ENCODE measurements at regions not wholly inside any gene's neighbourhood (a gene's known extent, or its start where the extent isn't known, plus 50 kb on each side); places are given as distances from the start of the nearest gene placed in this dataset.

- no peak for DNase-seq
Observed at GRCh38 chr10:52463826-52464225, 149.7 kb downstream of the DKK1 start.

More at GRCh38 chr10:52463826-52464225, 149.7 kb downstream of the DKK1 start:
- no peak overlapping the region for H2BK15ac ChIP-seq (ENCODE audit: low read depth, low read length)
- no peak overlapping the region for H2BK5ac ChIP-seq (ENCODE audit: insufficient read length, low read length)
- no peaks in the 10 kb centered on the region for H3K79me1 ChIP-seq (ENCODE audit: insufficient read depth, low read depth, low read length, poor library complexity, severe bottlenecking)
- Mint-ChIP-seq H3K36me3 (ENCODE audit: insufficient read depth in 1 of 3, low read depth in 3 of 3) (0 out of 7 replicates have a peak, but pooled peaks cover 0 to 2% (median 0%) of the 10 kb centered on the region in 3 experiments), H3K4me1 (peaks cover 9 to 13% of the 10 kb centered on the region in 2 experiments; a peak in 3 of 4 replicates), H3K27ac (peak overlapping the region in 1 of 3 experiments; percentile 54; a peak in 1 of 7 replicates), H3K9me3 (peaks cover 0 to 2% of the 10 kb centered on the region in 2 experiments; a peak in 1 of 5 replicates), H3K27me3 (ENCODE audit: low read depth) (no peaks in the 10 kb centered on the region), H3K4me3 (no peak overlapping the region)
- no peak overlapping the region for H3K27ac ChIP-seq (ENCODE audit: insufficient read length, low read depth, low read length)
- H2BK20ac ChIP-seq (ENCODE audit: low read depth, low read length, poor library complexity, severe bottlenecking) = no peak overlapping the region
- H3K23ac ChIP-seq (ENCODE audit: insufficient read length, low read depth, low read length) = no peak overlapping the region
- no peak overlapping the region for H3K9ac ChIP-seq (ENCODE audit: extremely low read depth, insufficient read length, low read length)
- no peaks in the 10 kb centered on the region for H3K4me1 ChIP-seq (ENCODE audit: insufficient read depth, low read length)
- H3K4ac ChIP-seq (ENCODE audit: low read depth, low read length) = no peak overlapping the region
- no peak overlapping the region for H2BK12ac ChIP-seq (ENCODE audit: insufficient read length, low read depth, low read length)
- no peak overlapping the region for H3T11ph ChIP-seq (ENCODE audit: low read length)
- no peak overlapping the region for H4K91ac ChIP-seq (ENCODE audit: insufficient read length, low read depth, low read length)
- no peak overlapping the region for H2BK120ac ChIP-seq (ENCODE audit: low read depth, low read length, poor library complexity, severe bottlenecking)
- no peak overlapping the region for H2AFZ ChIP-seq (ENCODE audit: low read length)
- no CpG with 5 or more reads among the region's 1 CpG for WGBS (ENCODE audit: extremely low coverage, insufficient read length, low lambda C conversion rate)
- H3K27me3 ChIP-seq (ENCODE audit: insufficient read depth, low read length) = no peaks in the 10 kb centered on the region
- no peak overlapping the region for H4K5ac ChIP-seq (ENCODE audit: insufficient read length, low read depth, low read length)
- H3K14ac ChIP-seq (ENCODE audit: insufficient read depth, low read length) = no peak overlapping the region
- H2AK5ac ChIP-seq (ENCODE audit: insufficient read length, low read length) = no peak overlapping the region
- no peaks in the 10 kb centered on the region for H3K9me3 ChIP-seq (ENCODE audit: control insufficient read depth, low read depth, low read length)
- H3K18ac ChIP-seq (ENCODE audit: insufficient read length, low read depth, low read length) = no peak overlapping the region
- H4K8ac ChIP-seq (replicated peaks; ENCODE audit: insufficient read length, low read depth, low read length) = no peak overlapping the region
- H3K79me2 ChIP-seq (ENCODE audit: insufficient read depth, low read length) = no peaks in the 10 kb centered on the region
- H4K20me1 ChIP-seq (ENCODE audit: control insufficient read depth, insufficient read depth, insufficient read length) = no peaks in the 10 kb centered on the region
- H3K4me2 ChIP-seq (ENCODE audit: insufficient read depth, insufficient read length, low read length) = no peak overlapping the region
- TF ChIP-seq CTCF (conservative IDR thresholded peaks at IDR 0.05) = no peak
- no peaks in the 10 kb centered on the region for H3K23me2 ChIP-seq (ENCODE audit: insufficient read length, low read depth, low read length, poor library complexity, severe bottlenecking)
- H3K56ac ChIP-seq (ENCODE audit: insufficient read length, low read depth, low read length) = no peak overlapping the region
